ENCODE measurements at regions not wholly inside any gene's neighbourhood (a gene's known extent, or its start where the extent isn't known, plus 50 kb on each side); places are given as distances from the start of the nearest gene placed in this dataset.
"Not testable (repeated sequence)": the region's sequence is repeated elsewhere in the genome, so short reads cannot be mapped to it uniquely, and the experiment has no call there.

DNA sequence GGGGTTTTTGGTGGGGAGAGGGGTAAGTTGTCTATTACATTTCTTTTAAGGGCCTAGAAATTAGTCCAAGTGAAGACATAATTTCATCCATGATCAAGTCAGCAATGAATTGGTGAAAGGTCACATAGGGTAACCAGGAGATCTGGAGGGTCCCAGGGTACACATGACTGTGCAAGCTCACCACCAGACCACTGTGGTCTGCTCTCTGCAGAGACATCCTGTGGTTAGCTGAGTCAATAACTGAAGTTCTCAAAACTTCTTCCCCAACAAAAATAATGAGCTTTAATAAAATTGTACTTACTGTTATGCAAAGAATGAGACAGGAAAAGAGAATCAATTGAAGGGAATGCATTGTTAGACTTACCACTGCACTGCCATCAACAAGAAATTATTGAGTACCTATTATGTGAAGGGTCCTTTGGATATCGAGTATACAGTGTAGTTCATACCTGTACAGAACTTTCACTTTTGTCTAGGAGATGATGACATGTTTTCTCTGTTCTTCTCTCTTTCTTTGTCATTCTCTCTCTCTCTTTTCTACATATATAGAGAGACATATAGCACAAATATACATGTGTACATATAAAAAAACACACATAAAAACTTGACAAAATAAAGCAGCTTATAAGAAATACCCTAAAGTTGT is 209.8 kb downstream of the GJA1 start:
- peak in 1 of 5 experiments; percentile 36 for DNase-seq

DNA sequence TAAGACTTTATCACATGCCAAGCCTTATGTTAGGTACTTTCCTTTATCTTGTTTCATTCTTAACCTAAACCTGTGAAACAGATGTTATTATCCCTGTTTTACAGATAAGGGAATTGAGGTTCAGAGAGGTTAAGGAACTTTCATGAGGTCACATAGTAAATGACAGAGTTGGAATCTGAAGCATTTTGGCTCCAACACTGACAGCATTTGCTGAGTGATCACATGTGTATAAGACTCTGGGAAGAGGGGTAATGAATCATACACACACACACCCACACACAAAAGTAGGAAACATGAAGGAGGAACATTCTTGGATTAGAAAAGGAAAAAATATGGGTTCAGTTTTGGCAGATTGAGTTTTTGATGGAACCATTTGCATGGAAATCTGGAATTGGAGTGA is 212.5 kb downstream of the GJA1 start:
- no peak for DNase-seq

DNA sequence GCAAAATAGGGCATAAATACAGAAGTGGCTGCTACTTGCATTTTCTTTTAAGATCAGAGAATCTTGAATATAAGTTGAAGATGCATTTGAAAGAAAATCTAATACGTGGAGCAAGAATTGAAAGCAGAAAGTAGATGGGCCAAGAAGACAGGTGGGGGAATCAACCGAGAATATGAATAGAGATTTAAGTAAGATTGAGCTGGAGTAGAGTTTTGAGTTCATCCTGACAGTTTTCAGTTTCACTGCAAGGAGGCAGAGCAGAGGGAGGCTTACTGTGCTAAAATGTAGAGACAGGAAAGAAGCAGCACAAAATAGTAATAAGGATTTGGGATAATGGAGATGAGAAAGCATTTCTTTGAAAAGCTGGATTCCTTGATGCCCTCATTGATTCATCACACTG is 214.5 kb downstream of the GJA1 start:
- DNase-seq, result no peak

DNA sequence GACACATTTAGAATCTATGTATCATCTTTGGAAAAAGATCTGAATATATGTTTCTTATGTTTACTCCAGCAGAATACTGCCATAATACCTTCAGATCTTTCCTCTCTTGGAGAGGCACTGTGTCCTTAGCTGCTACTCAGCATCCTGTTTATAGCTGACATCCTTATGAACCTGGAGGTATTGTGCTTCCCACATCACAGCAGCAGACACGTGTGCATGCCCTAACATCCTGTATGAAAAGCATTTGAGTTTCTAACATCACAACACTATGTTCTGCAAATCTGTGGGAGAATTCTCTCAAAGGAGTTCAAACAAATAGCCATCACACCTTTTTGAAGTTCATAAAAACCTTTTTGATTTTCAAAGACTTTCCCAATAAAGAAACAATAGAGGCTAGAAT is 216.0 kb downstream of the GJA1 start:
- DNase-seq, result peak in 1 of 5 experiments; percentile 1

DNA sequence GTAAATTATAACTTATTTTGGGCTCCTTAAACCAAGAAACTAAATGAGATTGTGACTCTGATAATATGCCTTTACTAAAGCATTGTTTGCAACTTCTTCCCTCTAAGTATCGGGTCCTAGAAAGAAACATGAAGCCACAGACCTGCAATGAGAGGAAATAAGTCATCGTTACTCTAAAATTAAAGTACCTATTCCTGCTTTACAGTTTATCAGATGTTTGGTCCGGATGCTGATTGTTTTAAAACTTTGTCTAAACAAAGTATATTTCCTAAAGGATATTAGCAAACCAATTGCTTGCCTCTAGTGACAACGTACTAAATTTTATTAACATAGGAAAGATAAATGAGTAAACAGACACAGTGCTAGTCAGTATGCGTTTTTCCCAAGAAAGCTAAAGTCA is 216.8 kb downstream of the GJA1 start:
- no peak for DNase-seq

DNA sequence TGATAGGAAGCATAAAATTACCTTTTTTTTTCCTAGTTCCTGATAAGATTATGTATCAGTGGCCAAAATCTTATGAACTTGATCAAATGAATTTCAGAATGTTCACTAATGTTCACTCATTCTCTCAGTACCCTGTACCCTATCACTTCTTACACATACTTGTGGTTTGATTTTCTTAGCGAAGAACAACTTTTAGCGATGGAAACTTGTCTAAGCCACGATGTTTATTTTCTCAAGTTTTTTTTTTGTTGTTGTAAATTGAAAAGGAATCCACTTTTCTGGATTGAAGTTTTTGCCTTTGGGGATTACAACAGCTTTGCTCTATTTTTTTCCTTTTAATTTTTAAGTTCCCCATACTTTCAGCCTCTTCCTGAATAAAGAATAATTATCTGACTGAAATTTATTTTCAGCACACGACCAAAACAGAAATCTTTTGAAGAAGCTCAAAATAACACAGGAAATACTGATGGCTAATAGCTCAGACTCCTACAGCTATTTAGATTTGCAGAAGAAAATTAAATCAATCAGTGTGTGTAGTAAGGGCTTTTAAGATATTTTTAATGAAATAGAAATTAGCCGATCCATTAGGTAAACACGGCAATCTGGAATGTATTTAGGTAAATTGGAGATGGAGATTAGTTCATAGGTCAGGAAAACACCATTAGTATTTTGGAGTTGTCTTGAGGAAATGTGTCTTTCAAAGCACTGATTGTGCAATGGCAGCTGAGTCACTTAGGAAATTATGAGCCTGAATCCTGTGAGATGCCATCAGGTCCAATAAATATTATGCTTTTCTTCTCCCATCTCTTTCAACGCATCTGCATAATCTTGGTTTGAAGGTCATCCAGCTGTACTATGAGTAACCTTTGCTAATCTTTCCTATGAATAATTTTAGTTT is 217.5 kb downstream of the GJA1 start:
- DNase-seq, result no peak

DNA sequence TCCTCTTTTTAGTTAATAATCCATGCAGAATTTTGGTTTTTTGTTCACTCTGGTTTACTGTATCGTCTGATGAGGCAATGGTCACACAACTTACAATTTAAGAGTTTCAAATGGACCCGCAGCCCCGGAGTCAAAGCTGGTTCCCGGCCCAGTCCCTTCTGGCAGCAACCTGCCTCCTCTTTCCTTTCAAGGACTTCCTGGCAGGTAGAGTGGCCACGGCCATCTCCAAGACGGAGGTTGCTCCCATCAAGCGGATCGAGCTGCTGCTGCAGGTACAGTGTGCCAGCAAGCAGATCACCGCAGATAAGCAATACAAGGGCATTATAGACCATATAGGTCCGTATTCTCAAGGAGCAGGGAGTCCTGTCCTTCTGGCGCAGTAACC is 218.2 kb downstream of the GJA1 start:
- no peak for DNase-seq

DNA sequence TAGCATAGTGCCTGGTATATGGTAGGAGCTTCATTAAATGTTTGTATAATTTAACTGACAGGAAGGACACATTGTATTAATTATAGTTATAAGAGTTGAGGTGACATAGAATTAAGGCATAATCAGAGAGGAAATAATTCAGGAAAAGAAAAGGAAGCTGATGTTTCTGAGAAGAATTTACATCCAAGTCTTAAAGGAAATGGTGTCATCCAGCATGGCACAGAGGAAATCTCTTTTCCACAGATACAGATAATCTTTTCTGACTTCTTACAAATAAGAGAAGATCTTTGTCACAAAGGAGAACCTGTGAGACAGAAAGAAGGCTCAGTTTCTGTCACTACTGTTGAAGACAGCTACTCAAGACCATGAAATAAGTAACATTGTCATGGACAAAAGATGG is 222.5 kb downstream of the GJA1 start:
- no peak for DNase-seq

DNA sequence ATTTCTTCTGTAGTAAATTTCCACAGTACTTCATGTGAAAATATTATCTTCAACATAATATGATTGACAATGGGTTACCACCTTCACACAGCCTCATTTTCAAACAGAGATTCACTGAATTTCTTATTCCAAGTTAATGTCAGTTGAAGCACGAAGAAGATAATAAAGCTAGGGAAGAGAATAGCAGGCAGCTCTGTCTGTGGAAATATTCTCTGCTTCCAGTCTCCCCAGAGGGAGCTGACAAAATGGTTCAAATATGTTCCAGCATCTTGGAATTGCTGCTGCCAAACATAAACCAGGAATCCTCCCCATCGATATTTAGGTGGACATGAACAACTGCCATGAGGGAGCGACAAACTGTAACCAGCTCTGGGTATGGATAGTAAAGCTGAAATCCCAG is 224.8 kb downstream of the GJA1 start:
- no peak for DNase-seq

DNA sequence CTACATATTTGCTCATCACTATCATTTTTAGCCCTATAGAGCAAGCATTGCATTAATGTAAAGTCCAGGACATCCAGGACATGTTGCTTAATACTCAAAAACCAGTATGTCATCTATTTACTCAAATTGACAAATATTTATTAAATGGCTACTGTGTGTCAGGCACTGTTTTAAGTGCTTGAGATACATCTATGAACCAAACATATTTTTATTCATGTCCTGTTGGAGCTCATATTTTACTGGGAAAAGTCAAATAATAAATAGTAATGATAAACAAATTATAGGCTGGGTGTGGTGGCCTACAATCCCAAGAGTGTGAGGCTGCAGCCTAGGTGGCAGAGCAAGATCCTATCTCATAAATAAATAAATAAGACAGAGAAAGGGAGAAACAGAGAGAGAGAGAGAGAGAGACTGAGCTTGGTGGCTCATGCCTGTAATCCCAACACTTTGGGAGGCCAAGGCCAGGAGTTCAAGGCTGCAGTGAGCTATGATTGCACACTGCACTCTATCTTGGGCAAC is 227.9 kb downstream of the GJA1 start:
- no peak for DNase-seq

DNA sequence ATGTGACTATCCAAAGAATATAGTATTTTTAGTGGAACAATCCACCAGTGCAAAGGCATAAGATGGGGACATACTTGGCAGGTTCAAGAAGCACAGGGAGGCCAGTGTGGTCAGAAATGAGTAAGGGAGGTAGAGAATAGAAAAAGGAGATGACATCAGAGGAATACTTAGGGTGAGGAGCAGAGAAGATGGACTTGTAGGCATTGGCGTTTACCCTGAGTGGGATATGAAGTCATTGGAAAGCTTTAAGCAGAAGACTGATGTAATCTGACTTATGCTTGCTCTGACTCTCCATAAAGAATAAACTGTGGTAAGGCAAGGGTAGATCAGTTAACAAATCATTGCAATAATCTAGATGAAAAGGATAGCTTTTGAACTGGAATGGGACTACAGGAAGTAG is 228.7 kb downstream of the GJA1 start:
- no peak for DNase-seq

DNA sequence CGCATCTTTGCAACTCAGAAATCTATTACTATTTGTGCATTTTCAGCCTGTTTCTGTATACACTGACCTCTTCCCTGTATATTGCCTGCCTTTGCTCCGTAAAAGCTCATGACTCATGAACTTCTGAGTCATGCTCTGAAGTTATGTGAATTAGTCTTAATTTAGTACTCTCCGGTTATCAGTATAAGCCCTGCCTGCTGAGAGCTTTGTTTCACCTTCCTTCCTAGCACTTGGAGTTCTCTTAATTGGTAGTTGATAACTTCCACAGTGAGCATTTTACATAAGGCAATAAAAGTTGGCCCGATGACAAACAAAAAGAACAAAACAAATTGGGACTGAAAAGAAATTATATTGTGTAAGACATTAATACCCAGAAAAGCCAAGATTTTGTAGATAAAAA is 231.4 kb downstream of the GJA1 start:
- DNase-seq, result no peak

DNA sequence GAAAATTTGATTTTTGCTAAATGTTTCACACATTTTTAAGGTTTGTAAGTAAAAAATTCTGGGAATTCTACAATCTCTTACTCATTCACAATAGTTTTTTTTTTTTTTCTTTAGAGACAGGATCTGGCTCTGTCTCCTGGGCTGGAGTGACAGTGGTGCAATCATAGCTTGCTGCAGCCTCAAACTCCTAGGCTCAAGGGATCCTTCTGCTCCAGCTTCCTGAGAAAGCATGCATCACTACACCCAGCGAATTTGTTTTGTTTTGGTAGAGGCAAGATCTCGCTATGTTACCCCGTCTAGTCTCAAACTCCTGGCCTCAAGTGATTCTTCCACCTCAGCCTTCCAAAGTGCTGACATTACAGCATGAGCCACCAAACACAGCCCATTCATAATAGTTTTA is 232.8 kb downstream of the GJA1 start:
- DNase-seq, result no peak

DNA sequence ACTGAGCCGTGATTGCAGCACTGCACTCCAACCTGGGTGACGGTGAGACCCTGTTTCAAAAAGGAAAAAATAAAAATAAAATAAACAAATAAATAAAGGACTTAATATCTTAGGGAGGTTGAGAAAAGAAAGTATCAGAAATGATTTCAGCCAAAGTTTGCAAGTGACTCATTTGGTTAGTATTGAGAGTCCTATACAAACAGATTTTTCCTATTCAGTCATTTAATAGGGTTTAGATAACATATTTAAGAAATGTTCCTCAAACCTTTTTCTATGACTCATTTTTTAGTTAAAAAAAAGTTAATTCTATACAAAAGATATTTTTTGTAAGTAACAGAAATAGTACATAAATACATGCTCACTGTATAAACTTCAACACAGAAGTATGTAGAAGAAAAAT is 235.1 kb downstream of the GJA1 start:
- no peak for DNase-seq

DNA sequence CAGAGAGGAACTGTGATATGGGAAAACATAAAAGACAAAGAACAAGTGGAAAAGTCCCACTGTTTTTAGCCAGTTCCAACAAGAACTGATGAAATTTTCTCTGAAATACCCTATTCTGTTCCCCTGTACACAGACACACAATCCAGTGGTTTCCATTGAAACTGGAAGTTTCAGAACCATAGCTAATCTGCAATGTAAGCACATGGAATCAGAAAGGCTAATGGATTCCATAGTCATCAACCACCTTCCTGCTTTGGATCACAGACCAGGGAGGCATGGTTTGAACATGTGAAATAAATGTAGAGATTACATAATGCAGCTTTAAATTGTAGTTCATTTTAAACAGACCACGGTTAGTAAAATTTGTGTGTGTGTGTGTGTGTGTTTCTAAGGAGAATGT is 242.1 kb downstream of the GJA1 start:
- DNase-seq, result no peak

DNA sequence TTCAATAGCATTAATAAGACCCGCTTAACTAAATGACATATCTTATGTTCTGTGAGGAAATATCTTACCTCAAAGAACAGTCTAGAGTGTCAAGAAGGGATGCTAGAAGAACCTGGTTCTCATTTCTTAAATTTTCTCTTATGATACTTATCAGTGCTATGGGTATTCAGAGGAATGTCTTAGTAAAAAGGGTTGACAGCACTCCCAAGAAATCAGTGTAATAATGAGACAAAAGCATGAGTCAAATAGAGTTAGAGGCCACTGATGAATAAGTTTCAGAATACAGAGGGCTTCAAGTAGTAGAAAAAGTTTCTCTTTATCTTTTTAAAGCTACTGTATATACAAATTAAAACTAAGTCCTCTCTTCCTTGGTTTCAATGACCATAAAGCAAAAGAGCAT is 242.8 kb downstream of the GJA1 start:
- peak in 1 of 5 experiments; percentile 8 for DNase-seq

DNA sequence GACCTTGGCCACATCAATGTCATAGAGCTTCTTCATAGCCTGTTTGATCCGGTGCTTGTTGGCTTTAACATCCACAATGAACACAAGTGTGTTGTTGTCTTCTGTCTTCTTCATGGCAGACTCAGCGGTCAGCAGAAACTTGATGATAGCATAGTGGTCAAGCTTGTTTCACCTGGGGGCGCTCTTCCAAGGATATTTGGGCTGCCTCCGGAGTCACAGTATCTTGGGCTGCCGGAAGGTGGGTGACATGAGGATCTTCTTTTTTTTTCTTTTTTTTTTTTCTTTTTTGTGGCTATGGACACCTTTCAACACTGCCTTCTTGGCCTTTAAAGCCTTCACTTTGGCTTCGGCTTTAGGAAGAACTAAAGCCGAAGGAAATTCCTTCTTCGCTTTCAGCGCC is 244.6 kb downstream of the GJA1 start:
- DNase-seq, result no peak

DNA sequence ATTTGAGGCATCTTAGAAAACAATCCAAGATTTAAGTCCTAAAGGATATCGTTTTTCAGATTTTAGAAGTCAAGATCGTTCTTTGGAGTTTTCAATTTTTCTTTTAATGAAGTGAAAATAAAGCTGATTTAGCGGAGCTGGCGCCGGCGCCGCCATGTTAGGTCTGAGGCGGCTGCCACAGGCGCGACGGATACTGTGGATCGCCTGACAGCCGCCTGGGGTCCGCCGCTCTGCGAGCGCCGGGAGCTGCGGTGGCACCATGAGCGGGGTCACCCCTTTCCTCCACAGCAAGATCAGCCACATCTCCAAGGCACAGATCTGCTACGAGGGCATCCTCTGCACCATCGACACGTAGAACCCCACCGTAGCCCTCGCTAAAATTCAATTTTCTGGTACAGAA is 247.2 kb downstream of the GJA1 start:
- no peak for DNase-seq

DNA sequence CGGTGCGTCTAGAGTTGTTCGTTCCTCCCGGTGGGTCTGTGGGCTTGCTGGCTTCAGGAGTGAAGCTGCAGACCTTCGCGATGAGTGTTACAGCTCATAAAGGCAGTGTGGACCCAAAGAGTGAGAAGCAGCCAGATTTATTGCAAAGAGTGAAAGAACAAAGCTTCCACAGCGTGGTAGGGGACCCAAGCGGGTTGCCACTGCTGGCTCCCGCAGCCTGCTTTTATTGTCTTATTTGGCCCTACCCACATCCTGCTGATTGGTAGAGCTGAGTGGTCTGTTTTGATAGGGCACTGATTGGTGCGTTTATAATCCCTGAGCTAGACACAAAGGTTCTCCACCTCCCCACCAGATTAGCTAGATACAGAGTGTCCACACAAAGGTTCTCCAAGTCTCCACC is 250.4 kb downstream of the GJA1 start:
- DNase-seq, result not testable (repeated sequence)

DNA sequence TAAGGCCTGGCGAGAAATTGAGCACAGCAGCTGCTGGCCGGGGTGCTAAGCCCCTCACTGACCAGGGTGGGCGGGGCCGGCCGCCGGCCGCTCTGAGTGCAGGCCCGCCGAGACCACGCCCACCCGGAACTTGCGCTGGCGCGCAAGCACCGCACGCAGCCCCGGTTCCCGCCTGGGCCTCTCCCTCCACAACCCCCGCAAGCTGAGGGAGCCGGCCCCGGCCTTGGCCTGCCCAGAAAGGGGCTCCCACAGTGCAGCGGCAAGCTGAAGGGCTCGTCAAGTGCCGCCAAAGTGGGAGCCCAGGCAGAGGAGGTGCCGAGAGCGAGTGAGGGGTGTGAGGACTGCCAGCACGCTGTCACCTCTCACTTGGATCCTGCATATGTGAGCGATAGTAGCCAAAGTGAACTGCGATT is 251.2 kb downstream of the GJA1 start:
- DNase-seq, result no peak

DNA sequence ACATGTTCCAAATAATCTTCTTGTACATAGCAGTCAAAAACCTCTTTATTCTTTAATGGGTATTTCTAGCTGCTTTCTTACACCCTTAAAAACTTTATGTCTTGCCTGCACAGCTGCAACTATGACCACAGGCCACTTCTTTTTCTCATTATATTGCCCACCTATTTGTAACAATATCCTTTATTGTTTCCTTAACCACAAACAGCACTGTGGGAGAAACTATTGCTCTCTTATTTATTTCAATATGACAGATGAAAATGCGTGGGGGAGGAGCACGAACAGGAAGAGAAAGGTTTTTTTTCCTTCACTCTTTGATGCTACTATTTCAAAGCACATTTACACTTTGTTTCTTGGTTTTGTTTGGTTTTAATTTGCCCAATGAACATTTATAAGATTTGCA is 253.5 kb downstream of the GJA1 start:
- no peak for DNase-seq

DNA sequence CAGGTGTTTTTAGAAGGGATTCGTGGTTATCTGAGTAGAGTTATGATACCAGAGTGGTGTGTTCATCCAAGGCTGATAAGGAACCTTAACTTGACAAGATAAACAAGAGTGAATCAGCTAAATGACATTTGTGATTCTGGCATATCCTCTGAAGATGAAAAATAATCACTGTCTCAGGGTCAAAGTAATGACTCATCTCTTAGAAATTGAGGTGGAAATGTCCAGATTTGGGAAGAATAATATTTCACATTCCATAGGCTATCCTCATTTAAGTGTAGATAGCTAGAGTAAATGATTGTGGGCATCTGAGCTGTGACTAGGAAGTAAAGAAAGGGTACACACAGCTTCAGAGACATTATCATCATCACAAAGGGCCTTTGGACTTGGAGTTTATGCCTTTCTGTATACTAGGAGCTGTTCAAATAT is 255.7 kb downstream of the GJA1 start:
- DNase-seq, result no peak

DNA sequence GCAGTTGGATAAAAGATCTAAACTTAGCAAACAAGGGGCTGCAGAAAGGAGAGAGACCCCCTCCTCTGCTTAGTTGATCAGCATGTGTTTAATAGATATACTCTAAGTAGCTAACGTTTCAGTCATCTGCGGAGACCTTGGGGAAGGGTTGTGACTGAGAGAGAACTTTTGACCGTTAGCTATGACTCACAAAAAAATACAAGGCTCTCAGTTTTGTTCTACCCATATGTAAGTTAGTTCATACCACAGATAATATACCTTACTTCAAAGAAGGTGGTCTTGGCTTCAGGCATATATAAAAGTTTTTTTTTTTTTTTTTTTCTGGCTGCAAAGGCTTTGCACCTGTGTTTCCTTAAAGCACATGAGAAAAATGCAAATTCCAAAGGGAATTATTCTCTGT is 258.9 kb downstream of the GJA1 start:
- no peak for DNase-seq

DNA sequence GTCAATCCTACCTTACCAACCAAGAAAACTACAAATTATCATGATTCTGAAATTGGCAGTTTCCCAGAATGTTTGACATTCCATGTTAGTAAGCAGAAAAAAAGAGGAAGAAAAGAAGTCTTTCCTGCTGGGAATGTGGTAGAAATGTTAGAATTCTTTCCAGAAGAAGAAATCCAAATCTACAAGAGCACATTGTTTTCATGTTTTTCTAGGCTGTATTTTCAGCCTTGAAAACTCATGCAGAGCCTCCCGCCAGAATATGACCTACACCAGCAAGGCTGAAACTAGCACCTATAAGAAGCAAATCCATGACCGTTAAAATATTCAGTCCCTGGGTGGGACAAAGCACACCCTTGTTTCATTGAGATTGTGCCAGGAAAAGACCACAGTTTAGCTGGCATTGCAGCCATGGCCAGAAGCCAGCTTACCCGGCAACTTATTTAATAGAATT is 259.4 kb downstream of the GJA1 start:
- DNase-seq, result no peak

Measured in T-helper 2 cell (primary cell).